ENCODE measurements at regions not wholly inside any gene's neighbourhood (a gene's known extent, or its start where the extent isn't known, plus 50 kb on each side); places are given as distances from the start of the nearest gene placed in this dataset.
"Not testable (repeated sequence)": the region's sequence is repeated elsewhere in the genome, so short reads cannot be mapped to it uniquely, and the experiment has no call there.

GRCh38 chr14:95625710-95626109 is 60.5 kb upstream of the TCL1B start:
- H3K36me3 ChIP-seq (ENCODE audit: control insufficient read depth in 2 of 2, insufficient read depth in 1 of 2, low read length in 2 of 2); H3K4me1 ChIP-seq (ENCODE audit: control insufficient read depth, insufficient read depth, low read length); POLR2A ChIA-PET; H3K4me3 ChIP-seq (ENCODE audit: low read depth, low read length); H3K27ac ChIP-seq (ENCODE audit: extremely low read depth, low read depth, low read length); H3K9me3 ChIP-seq (ENCODE audit: control insufficient read depth, insufficient read depth, low read depth, low read length): not testable (repeated sequence)
- CTCF ChIA-PET = interaction anchor here (0.6 to 0.7 kb wide), 2 partner anchors 153 to 1254 kb away, joined by 3 to 4 read pairs; no protein-coding TSS in a partner anchor

- Histone ChIP-seq H3K36me3 (ENCODE audit: control insufficient read depth in 2 of 2, insufficient read depth in 1 of 2, low read length in 2 of 2) (no peaks in the 10 kb centered on the region), H3K9me3 (ENCODE audit: control insufficient read depth, insufficient read depth, low read depth, low read length) (no peaks in the 10 kb centered on the region), H3K27ac (ENCODE audit: extremely low read depth, low read depth, low read length) (no peak overlapping the region), H3K4me3 (ENCODE audit: low read depth, low read length) (no peak overlapping the region), H3K4me1 (ENCODE audit: control insufficient read depth, insufficient read depth, low read length) (no peaks in the 10 kb centered on the region)
- ChIA-PET CTCF (no interaction called here), POLR2A (no interaction called here)
- TF ChIP-seq GLI2 (tag by site-specific recombination; IDR thresholded peaks at IDR 0.05; ENCODE audit: borderline replicate concordance, low read depth) = no peak
- no peak for TF ChIP-seq KLF1 (tag by site-specific recombination; IDR thresholded peaks at IDR 0.05)
- no peak for TF ChIP-seq ZNF423 (tag by site-specific recombination; IDR thresholded peaks at IDR 0.05)
- TF ChIP-seq HIC1 (tag by site-specific recombination; IDR thresholded peaks at IDR 0.05) = no peak
- no peak for TF ChIP-seq PATZ1 (tag by site-specific recombination; IDR thresholded peaks at IDR 0.05)
- TF ChIP-seq YY1 (tag by site-specific recombination; IDR thresholded peaks at IDR 0.05) = no peak
- TF ChIP-seq SCRT2 (tag by site-specific recombination; IDR thresholded peaks at IDR 0.05) = no peak
- no peak for TF ChIP-seq ATF2 (tag by site-specific recombination; IDR thresholded peaks at IDR 0.05; ENCODE audit: low read depth)
- no peak for TF ChIP-seq ZNF624 (tag by site-specific recombination; IDR thresholded peaks at IDR 0.05)
- TF ChIP-seq ZNF157 (tag by site-specific recombination; IDR thresholded peaks at IDR 0.05) = no peak
- no peak for TF ChIP-seq PRDM2 (tag by site-specific recombination; IDR thresholded peaks at IDR 0.05; ENCODE audit: borderline replicate concordance)
- no peak for TF ChIP-seq ZBTB44 (tag by site-specific recombination; IDR thresholded peaks at IDR 0.05)
- TF ChIP-seq ZNF140 (tag by site-specific recombination; IDR thresholded peaks at IDR 0.05) = no peak
- TF ChIP-seq ZNF37A (tag by site-specific recombination; IDR thresholded peaks at IDR 0.05) = no peak
- no peak for TF ChIP-seq ZSCAN4 (tag by site-specific recombination; IDR thresholded peaks at IDR 0.05)
- TF ChIP-seq ZNF580 (tag by site-specific recombination; IDR thresholded peaks at IDR 0.05) = no peak
- no peak for TF ChIP-seq ZNF626 (tag by site-specific recombination; IDR thresholded peaks at IDR 0.05)
- TF ChIP-seq KLF8 (tag by site-specific recombination; IDR thresholded peaks at IDR 0.05) = no peak
- TF ChIP-seq BCL11A (tag by site-specific recombination; IDR thresholded peaks at IDR 0.05; ENCODE audit: low read depth) = no peak
These were observed 51.2 kb upstream of the TCL1B start for GRCh38 chr14:95635051-95635450.

All from HEK293 (cell line).